Thymus (tissue), 11 donors: ENCODE measurements at regions not wholly inside any gene's neighbourhood (a gene's known extent, or its start where the extent isn't known, plus 50 kb on each side); places are given as distances from the start of the nearest gene placed in this dataset.

ENCODE experiments used
- DNase-seq, 9 donors: peaks; one replicate each; pipeline ENCODE4 v3.0.0-alpha.2; 2013; ENCODE audit warnings: low spot score in 9 of 9, low read depth in 6 of 9, missing footprints in 1 of 9
- H3K27ac ChIP-seq, 2 donors: one replicate each; pipeline ENCODE4 v1.5.1; 2013; ENCODE audit warnings: control low read depth in 1 of 2, low read depth in 1 of 2, low read length in 1 of 2, mild to moderate bottlenecking in 1 of 2, moderate library complexity in 1 of 2
- H3K27me3 ChIP-seq, 2 donors: one replicate each; pipeline ENCODE4 v1.5.1; 2013; ENCODE audit warnings: low read length in 1 of 2; ENCODE audit not compliant: control insufficient read depth in 2 of 2, insufficient read depth in 1 of 2
- H3K36me3 ChIP-seq, 2 donors: one replicate each; pipeline ENCODE4 v1.5.1; 2013; ENCODE audit warnings: low read length in 1 of 2, mild to moderate bottlenecking in 1 of 2, moderate library complexity in 1 of 2; ENCODE audit not compliant: control insufficient read depth in 2 of 2, insufficient read depth in 2 of 2
- H3K4me1 ChIP-seq, 2 donors: one replicate each; pipeline ENCODE4 v1.5.1; 2013; ENCODE audit warnings: low read length in 2 of 2; ENCODE audit not compliant: control insufficient read depth in 2 of 2, insufficient read depth in 2 of 2
- H3K4me3 ChIP-seq, 2 donors: one replicate each; pipeline ENCODE4 v1.5.1; 2013; ENCODE audit warnings: low read length in 2 of 2, control low read depth in 1 of 2, mild to moderate bottlenecking in 1 of 2
- H3K9me3 ChIP-seq, 2 donors: one replicate each; pipeline ENCODE4 v1.5.1; 2013; ENCODE audit warnings: low read length in 1 of 2, mild to moderate bottlenecking in 1 of 2; ENCODE audit not compliant: control insufficient read depth in 2 of 2, insufficient read depth in 1 of 2
- WGBS: extraction: QIAGEN DNeasy Blood & Tissue Kit; methylation state at CpG from one replicate; pipeline ENCODE4 v1.1.7; 2013; 5-methylcytosine and 5-hydroxymethylcytosine counted together
- donor health status: healthy.

DNA sequence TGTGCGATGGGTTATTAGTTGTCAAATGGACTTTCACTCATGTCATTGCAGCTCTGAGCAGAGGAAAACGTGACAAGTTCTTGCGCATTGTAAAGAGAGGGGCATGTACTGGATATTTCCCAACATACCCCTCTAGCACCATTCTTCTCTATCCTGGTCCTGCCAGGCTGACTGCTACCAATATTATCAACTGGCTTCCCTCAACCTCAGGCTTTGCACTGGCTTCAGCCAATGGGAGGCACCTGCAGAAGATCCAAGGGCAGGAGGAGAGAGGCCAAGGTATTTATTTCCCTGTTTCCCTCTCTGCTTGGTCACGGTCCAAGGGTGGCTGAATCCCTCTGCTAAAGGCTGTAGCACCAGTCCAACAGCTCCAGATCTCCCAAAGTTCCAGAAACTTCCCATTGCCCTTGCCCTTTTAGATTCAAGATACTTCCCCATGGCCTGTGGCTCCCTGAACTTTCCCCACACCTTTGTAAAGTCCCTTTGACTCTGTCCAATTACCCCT, 175.6 kb upstream of the NECTIN1 start:
- Histone ChIP-seq H3K27ac (no peak overlapping the region), H3K4me1 (peaks cover 0 to 4% of the 10 kb centered on the region in 2 donors), H3K9me3 (no peaks in the 10 kb centered on the region), H3K36me3 (no peaks in the 10 kb centered on the region), H3K4me3 (no peak overlapping the region), H3K27me3 (peaks cover 0 to 3% of the 10 kb centered on the region in 2 donors)
- no peak for DNase-seq
- WGBS = 93% methylated on average over 4 of the region's 4 CpGs

- peaks cover 0 to 3% of the 10 kb centered on the region in 2 donors for H3K27me3 ChIP-seq
- H3K4me3 ChIP-seq = no peak overlapping the region
- no peaks in the 10 kb centered on the region for H3K9me3 ChIP-seq
- no peak for DNase-seq
- H3K4me1 ChIP-seq = peaks cover 0 to 4% of the 10 kb centered on the region in 2 donors
- 89% methylated on average over 8 of the region's 8 CpGs for WGBS
- no peak overlapping the region for H3K27ac ChIP-seq
- no peaks in the 10 kb centered on the region for H3K36me3 ChIP-seq
Measured at GRCh38 chr11:119903821-119904220, 174.8 kb upstream of the NECTIN1 start.

GRCh38 chr11:119903389-119903788, 174.4 kb upstream of the NECTIN1 start:
- Histone ChIP-seq H3K9me3 (no peaks in the 10 kb centered on the region), H3K4me1 (peaks cover 0 to 4% of the 10 kb centered on the region in 2 donors), H3K4me3 (no peak overlapping the region), H3K27me3 (peaks cover 0 to 3% of the 10 kb centered on the region in 2 donors), H3K36me3 (no peaks in the 10 kb centered on the region), H3K27ac (no peak overlapping the region)
- no peak for DNase-seq
- WGBS = 90% methylated on average over 5 of the region's 5 CpGs

DNA sequence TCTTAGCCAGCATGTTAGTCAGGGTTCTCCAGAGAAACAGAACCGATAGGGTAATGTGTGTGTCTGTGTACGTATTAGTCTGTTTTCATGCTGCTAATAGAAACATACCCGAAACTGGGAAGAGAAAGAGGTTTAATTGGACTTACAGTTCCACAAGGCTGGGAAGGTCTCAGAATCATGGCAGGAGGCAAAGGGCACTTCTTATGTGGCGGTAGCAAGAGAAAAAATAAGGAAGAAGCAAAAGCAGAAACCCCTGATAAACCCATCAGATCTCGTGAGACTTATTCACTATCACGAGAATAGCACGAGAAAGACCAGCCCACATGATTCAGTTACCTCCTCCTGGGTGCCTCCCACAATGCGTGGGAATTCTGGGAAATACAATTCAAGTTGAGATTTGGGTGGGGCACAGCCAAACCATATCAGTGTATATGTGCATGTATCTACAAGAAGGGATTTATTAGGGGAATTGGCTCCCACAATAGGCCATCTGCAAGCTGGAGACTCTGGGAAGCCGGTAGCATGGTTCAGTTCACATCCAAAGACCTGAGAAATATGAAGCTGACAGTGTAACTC, 173.7 kb upstream of the NECTIN1 start:
- H3K36me3 ChIP-seq = no peaks in the 10 kb centered on the region
- H3K4me3 ChIP-seq = no peak overlapping the region
- DNase-seq = peak in 1 of 9 donors; percentile 9
- peaks cover 0 to 4% of the 10 kb centered on the region in 2 donors for H3K4me1 ChIP-seq
- H3K27me3 ChIP-seq = peaks cover 0 to 3% of the 10 kb centered on the region in 2 donors
- H3K9me3 ChIP-seq = no peaks in the 10 kb centered on the region
- 91% methylated on average over 9 of the region's 9 CpGs for WGBS
- H3K27ac ChIP-seq = no peak overlapping the region

- no peak overlapping the region for H3K4me3 ChIP-seq
- no peaks in the 10 kb centered on the region for H3K9me3 ChIP-seq
- no peak overlapping the region for H3K27ac ChIP-seq
- no peak for DNase-seq
- no peaks in the 10 kb centered on the region for H3K36me3 ChIP-seq
- H3K27me3 ChIP-seq = no peaks in the 10 kb centered on the region
- WGBS = 88% methylated on average over 5 of the region's 5 CpGs
- H3K4me1 ChIP-seq = peaks cover 0 to 4% of the 10 kb centered on the region in 2 donors
Measured at GRCh38 chr11:119901657-119902577, 172.9 kb upstream of the NECTIN1 start.

GRCh38 chr11:119899997-119900396, 171.0 kb upstream of the NECTIN1 start:
- DNase-seq = no peak
- no peak overlapping the region for H3K4me3 ChIP-seq
- no peaks in the 10 kb centered on the region for H3K9me3 ChIP-seq
- no peaks in the 10 kb centered on the region for H3K27me3 ChIP-seq
- WGBS = 97% methylated on average over 3 of the region's 3 CpGs
- peaks cover 0 to 4% of the 10 kb centered on the region in 2 donors for H3K4me1 ChIP-seq
- no peak overlapping the region for H3K27ac ChIP-seq
- no peaks in the 10 kb centered on the region for H3K36me3 ChIP-seq

DNA sequence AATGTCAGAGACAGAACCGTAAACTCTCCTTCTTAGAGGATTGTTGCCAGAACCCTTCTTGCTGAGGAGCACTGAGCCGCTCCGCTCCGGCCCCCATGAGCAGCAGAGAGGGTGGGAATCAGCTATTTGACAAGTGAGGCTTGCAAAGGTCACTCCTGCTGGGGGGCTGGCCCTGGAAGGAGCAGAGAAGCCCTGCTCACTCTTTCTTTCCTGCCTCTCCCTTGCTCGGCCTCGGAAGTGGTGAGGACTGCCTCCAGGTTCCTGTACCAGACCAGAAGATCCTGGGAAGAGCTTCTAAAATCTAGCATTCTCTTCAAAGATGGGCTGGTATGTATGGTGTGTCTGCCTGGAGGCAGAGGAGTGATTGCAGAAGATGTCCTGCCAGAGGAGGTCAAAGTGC, 168.6 kb upstream of the NECTIN1 start:
- 95% methylated on average over 6 of the region's 6 CpGs for whole genome bisulfite sequencing
- no peak overlapping the region for H3K4me3 ChIP-seq
- no peaks in the 10 kb centered on the region for H3K9me3 ChIP-seq
- no peaks in the 10 kb centered on the region for H3K27me3 ChIP-seq
- no peaks in the 10 kb centered on the region for H3K4me1 ChIP-seq
- no peak overlapping the region for H3K27ac ChIP-seq
- no peaks in the 10 kb centered on the region for H3K36me3 ChIP-seq
- DNase-seq = no peak

DNA sequence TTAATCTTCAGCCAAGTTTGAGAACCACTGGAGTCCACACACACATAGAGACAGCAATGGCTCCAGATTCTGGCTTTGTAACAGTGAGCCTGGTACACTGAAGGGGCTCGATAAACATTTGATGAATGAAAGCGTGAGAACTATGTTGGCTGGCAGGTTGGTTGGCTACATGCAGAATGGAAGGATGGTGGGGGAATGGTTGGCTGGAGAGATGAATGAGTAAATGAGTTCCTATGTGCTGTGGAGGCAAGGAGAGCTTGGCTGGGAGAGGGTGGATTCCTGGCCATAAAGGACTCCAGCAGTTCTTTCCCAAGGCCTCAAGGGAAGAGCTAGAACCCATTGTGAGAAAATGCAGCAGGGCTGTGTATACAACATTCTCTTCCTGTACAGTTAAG, 168.0 kb upstream of the NECTIN1 start:
- no peak overlapping the region for H3K4me3 ChIP-seq
- no peak overlapping the region for H3K27ac ChIP-seq
- 97% methylated on average over 2 of the region's 2 CpGs for WGBS
- DNase-seq = no peak
- no peaks in the 10 kb centered on the region for H3K4me1 ChIP-seq
- no peaks in the 10 kb centered on the region for H3K9me3 ChIP-seq
- no peaks in the 10 kb centered on the region for H3K36me3 ChIP-seq
- no peaks in the 10 kb centered on the region for H3K27me3 ChIP-seq

GRCh38 chr11:119896387-119897045, 167.5 kb upstream of the NECTIN1 start:
- H3K27me3 ChIP-seq = peaks cover 0 to 3% of the 10 kb centered on the region in 2 donors
- H3K4me1 ChIP-seq = no peaks in the 10 kb centered on the region
- H3K4me3 ChIP-seq = no peak overlapping the region
- DNase-seq = no peak
- WGBS = 93% methylated on average over 8 of the region's 8 CpGs
- H3K9me3 ChIP-seq = no peaks in the 10 kb centered on the region
- H3K36me3 ChIP-seq = no peaks in the 10 kb centered on the region
- no peak overlapping the region for H3K27ac ChIP-seq
